ENCODE measurements at regions not wholly inside any gene's neighbourhood (a gene's known extent, or its start where the extent isn't known, plus 50 kb on each side); places are given as distances from the start of the nearest gene placed in this dataset.

DNA sequence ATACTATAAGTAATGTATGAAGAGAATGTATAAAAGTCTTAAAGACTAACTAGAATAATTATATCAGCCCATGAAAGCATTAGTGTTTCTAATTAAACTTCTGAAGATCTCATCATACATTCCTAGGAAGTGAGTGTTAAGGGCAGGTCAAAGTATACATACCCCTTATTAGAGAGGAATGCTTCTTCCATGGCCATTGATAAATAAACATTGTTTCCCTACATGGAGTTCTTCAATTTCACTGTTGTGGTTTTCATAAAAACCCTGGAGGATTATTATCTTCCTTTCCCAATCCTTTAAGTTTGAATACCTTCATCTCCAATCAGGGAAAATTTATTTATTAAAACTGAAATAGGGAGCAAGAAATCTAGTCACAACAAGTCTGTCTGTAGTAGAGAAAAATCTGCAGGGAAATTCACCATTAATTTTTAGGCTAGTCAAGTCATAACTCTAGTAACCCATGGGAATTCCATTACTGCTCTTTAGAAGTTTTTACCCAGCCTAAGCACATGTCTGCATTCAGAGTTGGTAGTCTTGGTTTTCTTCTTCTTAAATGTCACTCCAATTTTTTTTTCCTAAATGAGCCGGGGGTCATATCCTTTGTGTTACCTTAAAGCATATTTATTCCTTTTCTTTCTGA, 147.0 kb downstream of the TNFSF18 start:
- no peak overlapping the region for H3K27ac ChIP-seq (ENCODE audit: low read length)
- H3K27me3 ChIP-seq (ENCODE audit: control insufficient read depth in 1 of 2, insufficient read depth in 2 of 2, low read length in 2 of 2), result no peaks in the 10 kb centered on the region
- H3K9ac ChIP-seq (ENCODE audit: low read length in 2 of 2), result no peak overlapping the region
- no peak overlapping the region for H3K4me3 ChIP-seq (ENCODE audit: low read length in 2 of 2)
- H3K4me1 ChIP-seq (ENCODE audit: control insufficient read depth, insufficient read depth, low read length), result no peaks in the 10 kb centered on the region
- no peaks in the 10 kb centered on the region for H3K9me3 ChIP-seq (ENCODE audit: control insufficient read depth in 2 of 2, low read length in 2 of 2)
- H3K36me3 ChIP-seq (ENCODE audit: control insufficient read depth in 2 of 2, insufficient read depth in 2 of 2, low read length in 2 of 2), result no peaks in the 10 kb centered on the region

DNA sequence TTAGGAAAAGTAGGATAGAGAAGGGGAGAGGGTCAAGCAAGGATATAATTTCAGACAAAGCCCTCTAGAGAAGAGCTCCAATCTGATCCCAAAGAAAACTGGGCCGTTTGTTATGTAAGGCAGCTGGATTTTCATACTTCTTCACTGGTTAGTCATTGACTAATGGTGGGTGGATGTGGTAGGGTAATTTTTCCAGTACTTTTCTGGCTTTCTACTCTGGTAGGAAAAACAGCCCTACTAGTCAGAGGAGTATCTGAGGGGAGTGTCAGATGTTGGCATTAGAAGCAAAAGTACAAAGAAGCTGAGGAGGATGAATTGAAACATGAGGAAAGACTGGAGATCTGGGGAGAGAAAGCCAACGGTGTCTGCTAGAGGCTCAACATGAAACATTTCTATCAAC, 145.3 kb downstream of the TNFSF18 start:
- H3K36me3 ChIP-seq (ENCODE audit: control insufficient read depth in 2 of 2, insufficient read depth in 2 of 2, low read length in 2 of 2), result no peaks in the 10 kb centered on the region
- H3K9me3 ChIP-seq (ENCODE audit: control insufficient read depth in 2 of 2, low read length in 2 of 2), result no peaks in the 10 kb centered on the region
- no peak overlapping the region for H3K9ac ChIP-seq (ENCODE audit: low read length in 2 of 2)
- H3K4me1 ChIP-seq (ENCODE audit: control insufficient read depth, insufficient read depth, low read length), result no peaks in the 10 kb centered on the region
- H3K27ac ChIP-seq (ENCODE audit: low read length), result no peak overlapping the region
- H3K27me3 ChIP-seq (ENCODE audit: control insufficient read depth in 1 of 2, insufficient read depth in 2 of 2, low read length in 2 of 2), result no peaks in the 10 kb centered on the region
- H3K4me3 ChIP-seq (ENCODE audit: low read length in 2 of 2), result no peak overlapping the region

DNA sequence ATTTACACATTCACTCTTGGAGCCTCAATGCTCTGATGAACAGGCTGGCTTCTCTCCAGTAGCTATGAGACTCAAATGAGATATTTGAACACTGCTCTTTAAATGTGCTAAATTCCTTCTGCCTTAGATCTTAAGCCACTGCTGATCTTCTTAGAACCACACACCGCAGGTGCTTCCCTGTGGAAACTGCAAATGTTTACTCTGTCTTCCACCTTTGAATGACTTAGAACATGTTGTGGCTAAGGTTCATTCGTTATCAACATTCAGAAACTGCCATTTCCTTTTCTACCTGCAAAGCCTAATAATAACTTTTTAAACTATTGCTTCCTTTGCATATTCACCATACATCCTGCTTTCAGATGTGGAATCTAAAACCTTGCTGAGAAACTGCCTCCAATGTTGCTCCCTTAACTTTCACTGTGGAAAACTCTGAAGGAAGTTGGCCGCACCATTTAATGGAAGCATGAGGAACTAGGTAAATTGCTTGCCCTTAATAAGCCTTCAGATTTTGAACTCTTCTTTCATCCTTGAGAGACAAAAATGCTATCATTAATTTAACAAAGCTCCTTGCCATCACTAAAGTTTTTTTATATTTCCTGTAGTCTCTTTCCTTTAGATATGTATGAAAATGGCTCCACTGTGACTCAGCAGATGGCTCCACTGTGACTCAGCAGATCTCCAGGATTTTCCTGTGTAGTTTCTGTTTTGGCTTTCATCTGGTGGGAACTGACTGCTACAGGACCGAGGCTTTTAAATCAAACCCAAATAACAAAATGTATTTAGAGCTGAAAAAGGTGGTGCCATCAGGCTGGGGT, 143.8 kb downstream of the TNFSF18 start:
- H3K4me3 ChIP-seq (ENCODE audit: low read length in 2 of 2), result no peak overlapping the region
- H3K9me3 ChIP-seq (ENCODE audit: control insufficient read depth in 2 of 2, low read length in 2 of 2), result no peaks in the 10 kb centered on the region
- no peak overlapping the region for H3K27ac ChIP-seq (ENCODE audit: low read length)
- H3K36me3 ChIP-seq (ENCODE audit: control insufficient read depth in 2 of 2, insufficient read depth in 2 of 2, low read length in 2 of 2), result no peaks in the 10 kb centered on the region
- H3K4me1 ChIP-seq (ENCODE audit: control insufficient read depth, insufficient read depth, low read length), result no peaks in the 10 kb centered on the region
- no peaks in the 10 kb centered on the region for H3K27me3 ChIP-seq (ENCODE audit: control insufficient read depth in 1 of 2, insufficient read depth in 2 of 2, low read length in 2 of 2)
- H3K9ac ChIP-seq (ENCODE audit: low read length in 2 of 2), result no peak overlapping the region

DNA sequence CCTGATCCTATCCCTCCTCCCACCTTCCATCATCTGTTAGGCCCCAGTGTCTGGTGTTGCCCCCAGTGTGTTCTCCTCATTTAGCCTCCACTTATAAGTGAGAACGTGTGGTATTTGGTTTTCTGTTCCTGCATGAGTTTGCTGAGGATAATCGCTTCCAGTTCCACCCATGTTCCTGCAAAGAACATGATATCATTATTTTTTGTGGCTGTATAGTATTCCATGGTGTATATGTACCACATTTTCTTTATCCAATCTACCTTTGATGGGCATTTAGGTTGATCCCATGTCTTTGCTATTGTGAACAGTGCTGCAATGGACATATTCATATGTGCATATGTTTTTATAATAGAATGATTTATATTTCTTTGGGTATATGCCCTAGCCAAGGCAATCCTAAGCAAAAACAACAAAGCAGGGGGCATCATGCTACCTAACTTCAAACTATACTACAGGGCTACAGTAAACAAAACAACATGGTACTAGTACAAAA, 142.9 kb downstream of the TNFSF18 start:
- H3K4me3 ChIP-seq (ENCODE audit: low read length in 2 of 2), result no peak overlapping the region

DNA sequence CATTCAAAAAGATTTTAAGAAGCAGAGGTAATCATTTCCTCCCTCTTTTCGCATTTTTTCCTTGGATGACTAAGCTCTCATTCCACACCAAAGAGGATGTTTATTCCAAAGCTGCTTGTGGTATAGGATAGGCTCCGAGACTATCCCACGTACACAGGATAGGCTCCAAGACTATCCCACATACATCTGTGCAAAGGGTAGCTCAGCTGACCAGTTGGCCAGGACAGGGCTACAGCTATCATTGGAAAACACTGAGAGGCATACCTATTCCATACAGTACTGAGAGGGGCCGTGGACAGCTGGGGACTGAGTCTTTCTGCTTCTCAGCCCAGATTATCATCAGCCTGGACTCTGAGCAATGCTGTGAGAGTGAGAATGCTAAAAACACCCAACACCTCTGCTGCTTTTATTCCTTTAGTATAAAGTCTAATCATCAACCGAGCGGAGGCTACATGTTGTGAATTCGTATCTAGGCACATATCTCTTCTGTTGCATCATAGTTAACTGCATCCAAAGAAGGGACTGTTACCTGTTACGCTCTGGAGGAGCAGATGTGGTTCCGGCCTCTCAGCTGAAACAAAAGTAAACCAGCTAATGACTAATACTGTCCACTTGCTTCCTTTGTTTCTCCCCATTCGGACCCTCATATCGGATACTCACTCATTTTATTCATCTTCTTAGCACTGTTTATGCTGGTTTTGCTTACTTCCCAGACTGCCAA, 141.0 kb downstream of the TNFSF18 start:
- peaks cover 0 to 4% of the 10 kb centered on the region in 2 donors for H3K9me3 ChIP-seq (ENCODE audit: control insufficient read depth in 2 of 2, low read length in 2 of 2)

More for the DNA sequence above, 142.9 kb downstream of the TNFSF18 start:
- H3K27me3 ChIP-seq (ENCODE audit: control insufficient read depth in 1 of 2, insufficient read depth in 2 of 2, low read length in 2 of 2), result no peaks in the 10 kb centered on the region
- H3K4me1 ChIP-seq (ENCODE audit: control insufficient read depth, insufficient read depth, low read length), result no peaks in the 10 kb centered on the region
- H3K36me3 ChIP-seq (ENCODE audit: control insufficient read depth in 2 of 2, insufficient read depth in 2 of 2, low read length in 2 of 2), result no peaks in the 10 kb centered on the region
- H3K9ac ChIP-seq (ENCODE audit: low read length in 2 of 2), result no peak overlapping the region
- peaks cover 0 to 1% of the 10 kb centered on the region in 2 donors for H3K9me3 ChIP-seq (ENCODE audit: control insufficient read depth in 2 of 2, low read length in 2 of 2)
- H3K27ac ChIP-seq (ENCODE audit: low read length), result no peak overlapping the region

DNA sequence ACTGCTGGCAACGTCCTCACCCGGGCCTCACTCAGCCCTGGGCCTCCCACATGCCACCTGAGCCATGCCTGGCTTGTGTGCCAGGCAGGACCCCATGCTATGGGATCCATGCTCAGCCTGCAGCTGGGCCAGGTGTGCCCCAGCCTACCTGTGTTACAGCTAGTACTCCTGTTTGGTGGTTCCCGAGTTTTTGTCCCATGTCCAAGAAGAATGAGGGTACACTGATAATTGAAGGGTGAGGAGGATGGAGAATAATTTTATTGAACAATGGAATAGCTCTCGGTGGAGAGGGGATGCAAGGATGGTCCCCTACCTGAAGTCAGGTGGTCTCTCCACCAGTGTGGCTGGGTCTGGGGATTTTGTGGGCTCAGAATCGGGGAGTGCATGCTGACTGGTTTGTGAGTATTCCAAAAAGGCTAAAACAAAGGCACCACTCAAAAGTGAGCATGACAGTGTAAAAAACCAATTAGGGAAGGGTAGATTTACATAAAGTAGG, 137.9 kb downstream of the TNFSF18 start:
- Histone ChIP-seq H3K4me1 (ENCODE audit: control insufficient read depth, insufficient read depth, low read length) (peaks cover 7% of the 10 kb centered on the region), H3K9me3 (ENCODE audit: control insufficient read depth in 2 of 2, low read length in 2 of 2) (peaks cover 0 to 4% of the 10 kb centered on the region in 2 donors), H3K27me3 (ENCODE audit: control insufficient read depth in 1 of 2, insufficient read depth in 2 of 2, low read length in 2 of 2) (no peaks in the 10 kb centered on the region), H3K36me3 (ENCODE audit: control insufficient read depth in 2 of 2, insufficient read depth in 2 of 2, low read length in 2 of 2) (no peaks in the 10 kb centered on the region), H3K9ac (ENCODE audit: low read length in 2 of 2) (no peak overlapping the region), H3K4me3 (ENCODE audit: low read length in 2 of 2) (no peak overlapping the region), H3K27ac (ENCODE audit: low read length) (no peak overlapping the region)

More for the DNA sequence above, 141.0 kb downstream of the TNFSF18 start:
- Histone ChIP-seq H3K27me3 (ENCODE audit: control insufficient read depth in 1 of 2, insufficient read depth in 2 of 2, low read length in 2 of 2) (no peaks in the 10 kb centered on the region), H3K27ac (ENCODE audit: low read length) (no peak overlapping the region), H3K9ac (ENCODE audit: low read length in 2 of 2) (no peak overlapping the region), H3K36me3 (ENCODE audit: control insufficient read depth in 2 of 2, insufficient read depth in 2 of 2, low read length in 2 of 2) (no peaks in the 10 kb centered on the region), H3K4me3 (ENCODE audit: low read length in 2 of 2) (no peak overlapping the region), H3K4me1 (ENCODE audit: control insufficient read depth, insufficient read depth, low read length) (peaks cover under 1% of the 10 kb centered on the region)

DNA sequence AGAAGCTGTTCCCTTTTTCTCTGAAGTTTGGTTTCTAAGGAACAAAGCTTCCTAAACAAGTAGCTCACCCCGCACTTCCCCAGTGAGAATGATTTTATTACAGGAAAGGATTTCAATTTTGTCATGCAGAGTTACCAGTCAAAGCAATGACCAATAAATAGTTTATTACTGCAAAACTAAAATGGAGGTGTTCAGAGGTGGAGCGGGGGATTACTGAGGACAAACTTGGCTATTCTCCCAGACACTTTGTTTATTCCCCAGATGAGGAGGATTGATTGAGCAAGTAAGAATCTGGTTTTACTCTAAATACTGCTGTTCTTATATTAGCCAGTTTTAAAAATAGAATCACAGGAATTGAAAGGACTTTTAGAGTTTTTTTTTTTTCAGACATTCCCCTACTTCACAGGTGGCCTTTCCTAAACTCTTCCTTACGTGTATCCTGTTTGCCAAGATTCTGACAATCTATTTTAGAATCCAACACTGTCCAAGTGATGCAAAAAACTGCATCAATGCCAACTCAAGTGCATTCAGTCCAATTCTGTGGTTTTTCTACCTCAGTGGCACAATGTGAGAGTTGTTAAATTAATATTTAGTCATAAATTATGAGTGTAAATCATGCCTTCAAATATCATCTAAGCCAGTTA, 136.1 kb downstream of the TNFSF18 start:
- peaks cover 0 to 4% of the 10 kb centered on the region in 2 donors for H3K9me3 ChIP-seq (ENCODE audit: control insufficient read depth in 2 of 2, low read length in 2 of 2)
- no peaks in the 10 kb centered on the region for H3K27me3 ChIP-seq (ENCODE audit: control insufficient read depth in 1 of 2, insufficient read depth in 2 of 2, low read length in 2 of 2)
- peaks cover 7% of the 10 kb centered on the region for H3K4me1 ChIP-seq (ENCODE audit: control insufficient read depth, insufficient read depth, low read length)
- H3K4me3 ChIP-seq (ENCODE audit: low read length in 2 of 2), result no peak overlapping the region
- H3K27ac ChIP-seq (ENCODE audit: low read length), result no peak overlapping the region
- H3K9ac ChIP-seq (ENCODE audit: low read length in 2 of 2), result no peak overlapping the region
- H3K36me3 ChIP-seq (ENCODE audit: control insufficient read depth in 2 of 2, insufficient read depth in 2 of 2, low read length in 2 of 2), result no peaks in the 10 kb centered on the region

DNA sequence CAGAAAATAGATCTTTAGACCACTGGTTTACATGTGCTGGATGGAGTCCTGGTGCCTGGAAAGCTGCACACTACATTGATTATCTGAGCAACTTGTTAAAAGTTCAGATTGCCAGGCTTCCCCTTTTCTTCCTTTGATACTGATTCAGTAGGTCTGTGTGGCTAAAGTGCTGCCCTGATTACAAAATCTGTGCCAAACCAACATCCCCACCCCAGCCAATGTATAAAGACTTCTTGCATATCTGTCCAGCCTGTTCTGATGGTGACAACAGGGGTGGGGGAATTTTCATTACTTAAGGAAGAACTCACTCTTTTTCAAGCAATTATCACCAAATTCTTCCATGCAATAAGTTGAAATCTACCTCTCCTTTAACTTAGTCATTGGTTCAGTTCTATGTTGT, 135.5 kb downstream of the TNFSF18 start:
- Histone ChIP-seq H3K36me3 (ENCODE audit: control insufficient read depth in 2 of 2, insufficient read depth in 2 of 2, low read length in 2 of 2) (no peaks in the 10 kb centered on the region), H3K4me1 (ENCODE audit: control insufficient read depth, insufficient read depth, low read length) (peaks cover 7% of the 10 kb centered on the region), H3K27ac (ENCODE audit: low read length) (no peak overlapping the region)

DNA sequence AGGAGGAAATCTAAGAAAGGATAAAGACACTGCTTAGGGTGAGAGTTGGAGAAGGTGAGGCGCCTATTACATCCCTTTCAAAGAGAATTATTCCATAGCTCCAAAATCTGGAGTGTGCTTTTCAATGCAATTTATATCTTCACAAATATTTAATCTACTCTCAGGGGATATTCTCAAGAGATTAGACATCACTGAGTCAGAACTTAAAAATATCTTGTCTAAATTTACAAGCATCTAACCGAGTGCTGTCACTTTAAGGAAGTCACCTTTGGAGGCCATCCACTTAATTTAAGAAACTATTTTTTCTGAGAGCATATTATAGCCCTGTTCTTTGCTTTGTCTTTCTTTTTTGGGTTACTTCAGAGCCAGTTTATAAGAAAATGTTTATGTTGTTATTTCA, 134.6 kb downstream of the TNFSF18 start:
- H3K9me3 ChIP-seq (ENCODE audit: control insufficient read depth in 2 of 2, low read length in 2 of 2), result peaks cover 0 to 4% of the 10 kb centered on the region in 2 donors
- H3K4me1 ChIP-seq (ENCODE audit: control insufficient read depth, insufficient read depth, low read length), result peaks cover 7% of the 10 kb centered on the region
- no peak overlapping the region for H3K9ac ChIP-seq (ENCODE audit: low read length in 2 of 2)
- no peaks in the 10 kb centered on the region for H3K36me3 ChIP-seq (ENCODE audit: control insufficient read depth in 2 of 2, insufficient read depth in 2 of 2, low read length in 2 of 2)
- H3K4me3 ChIP-seq (ENCODE audit: low read length in 2 of 2), result no peak overlapping the region
- H3K27ac ChIP-seq (ENCODE audit: low read length), result no peak overlapping the region
- no peaks in the 10 kb centered on the region for H3K27me3 ChIP-seq (ENCODE audit: control insufficient read depth in 1 of 2, insufficient read depth in 2 of 2, low read length in 2 of 2)

More for the DNA sequence above, 135.5 kb downstream of the TNFSF18 start:
- H3K4me3 ChIP-seq (ENCODE audit: low read length in 2 of 2), result no peak overlapping the region
- peaks cover 0 to 4% of the 10 kb centered on the region in 2 donors for H3K9me3 ChIP-seq (ENCODE audit: control insufficient read depth in 2 of 2, low read length in 2 of 2)
- no peaks in the 10 kb centered on the region for H3K27me3 ChIP-seq (ENCODE audit: control insufficient read depth in 1 of 2, insufficient read depth in 2 of 2, low read length in 2 of 2)
- no peak overlapping the region for H3K9ac ChIP-seq (ENCODE audit: low read length in 2 of 2)

DNA sequence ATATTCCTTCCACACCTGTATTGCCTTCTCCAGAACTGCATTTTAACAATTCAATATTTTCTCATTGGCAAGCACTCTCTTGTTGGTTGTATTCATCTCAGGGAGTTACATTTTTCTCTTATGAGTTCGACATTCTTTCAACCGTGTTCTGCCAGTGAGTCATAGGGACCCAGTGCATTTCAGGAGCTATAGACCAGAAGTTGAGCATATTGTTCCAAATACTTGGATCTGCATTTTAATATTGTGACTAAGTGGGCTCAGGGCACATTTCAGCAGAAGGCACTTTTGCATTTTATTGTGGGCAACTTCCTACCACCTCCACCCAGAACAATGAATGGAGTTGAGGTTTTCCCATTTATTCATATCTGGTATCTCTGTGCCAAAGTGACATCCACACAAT, 132.8 kb downstream of the TNFSF18 start:
- peaks cover 7% of the 10 kb centered on the region for H3K4me1 ChIP-seq (ENCODE audit: control insufficient read depth, insufficient read depth, low read length)
- no peak overlapping the region for H3K27ac ChIP-seq (ENCODE audit: low read length)
- peaks cover 0 to 2% of the 10 kb centered on the region in 2 donors for H3K9me3 ChIP-seq (ENCODE audit: control insufficient read depth in 2 of 2, low read length in 2 of 2)
- H3K36me3 ChIP-seq (ENCODE audit: control insufficient read depth in 2 of 2, insufficient read depth in 2 of 2, low read length in 2 of 2), result no peaks in the 10 kb centered on the region
- no peaks in the 10 kb centered on the region for H3K27me3 ChIP-seq (ENCODE audit: control insufficient read depth in 1 of 2, insufficient read depth in 2 of 2, low read length in 2 of 2)
- no peak overlapping the region for H3K4me3 ChIP-seq (ENCODE audit: low read length in 2 of 2)
- H3K9ac ChIP-seq (ENCODE audit: low read length in 2 of 2), result no peak overlapping the region

All from stomach smooth muscle (tissue), 2 donors.